ENCODE measurements at regions not wholly inside any gene's neighbourhood (a gene's known extent, or its start where the extent isn't known, plus 50 kb on each side); places are given as distances from the start of the nearest gene placed in this dataset.
"Not testable (repeated sequence)": the region's sequence is repeated elsewhere in the genome, so short reads cannot be mapped to it uniquely, and the experiment has no call there.

- TF ChIP-seq CTCF (IDR thresholded peaks at IDR 0.05); EZH2 (IDR thresholded peaks at IDR 0.05; ENCODE audit: borderline replicate concordance, insufficient read depth, low read depth, low read length, poor library complexity, severe bottlenecking): not testable (repeated sequence)
Measured at GRCh38 chr16:88200154-88200895, 182.4 kb upstream of the ZNF469 start.
